BJ (cell line): ENCODE measurements at regions not wholly inside any gene's neighbourhood (a gene's known extent, or its start where the extent isn't known, plus 50 kb on each side); places are given as distances from the start of the nearest gene placed in this dataset.

Source experiments
- CTCF ChIA-PET: fragments of 350-600 bp; formaldehyde crosslinking; extraction: SDS; loops from one replicate; lab custom pipeline; 2021; ENCODE audit warnings: antibody characterized with exemption, inconsistent platforms; lab: Yijun Ruan, JAX
- POLR2A ChIA-PET: fragments of 300-600 bp; sonication (Branson Sonifier 250); formaldehyde crosslinking; extraction: SDS; loops from one replicate; lab custom pipeline; 2021; ENCODE audit warnings: antibody characterized with exemption; lab: Charles Lee
- DNase-seq: peaks from one replicate; pipeline ENCODE4 v3.0.0-alpha.2; 2011; ENCODE audit warnings: low read depth
- H3K27me3 ChIP-seq: 2 replicates; pipeline ENCODE4 v1.6.0; 2011; ENCODE audit warnings: low read length; ENCODE audit not compliant: control insufficient read depth, insufficient read depth
- H3K36me3 ChIP-seq: 2 replicates; pipeline ENCODE4 v1.5.1; 2011; ENCODE audit warnings: low read length; ENCODE audit not compliant: control insufficient read depth, insufficient read depth
- H3K4me3 ChIP-seq: 2 replicates; pipeline ENCODE4 v1.5.1; 2011; ENCODE audit warnings: low read depth, mild to moderate bottlenecking, control low read depth, low read length
- CTCF ChIP-seq: IDR thresholded peaks from 2 replicates; pipeline ENCODE4 v1.5.1; 2011; ENCODE audit warnings: low read depth, mild to moderate bottlenecking, control low read depth, inconsistent platforms, low read length, moderate library complexity; ENCODE audit not compliant: insufficient read depth

DNA sequence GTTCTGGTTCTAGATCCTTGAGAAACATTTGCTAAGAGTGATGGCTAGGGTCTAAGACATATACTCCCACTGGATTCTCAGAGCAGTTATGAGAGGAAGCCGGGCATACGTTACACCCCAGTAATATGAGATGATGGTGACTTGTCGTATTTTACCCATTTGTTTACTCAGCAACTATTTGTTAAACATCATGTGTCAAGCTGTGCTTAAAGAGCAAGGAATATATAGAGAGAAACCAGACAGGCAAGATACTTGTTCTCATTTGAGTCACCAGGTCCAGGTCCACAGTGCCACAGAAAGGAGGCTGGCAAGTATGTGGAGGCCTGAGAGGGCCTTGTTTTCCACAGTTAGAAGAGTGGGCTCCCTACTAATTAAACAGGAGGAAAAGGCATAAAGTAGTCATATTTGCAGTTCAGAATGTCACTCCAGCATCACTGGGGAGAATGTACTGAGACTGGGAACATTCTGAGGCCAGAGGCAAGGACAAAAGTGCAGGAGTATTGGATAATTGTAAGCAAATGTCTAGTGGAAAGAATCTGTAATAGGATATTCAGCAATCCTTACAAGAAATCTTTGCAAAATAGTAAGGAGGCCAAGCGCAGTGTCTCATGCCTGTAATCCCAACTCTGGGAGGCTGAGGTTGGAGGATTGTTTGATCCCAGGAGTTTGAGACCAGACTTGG is 142.2 kb downstream of the IRS2 start:
- CTCF ChIA-PET: no interaction called here
- H3K36me3 ChIP-seq: no peaks in the 10 kb centered on the region
- POLR2A ChIA-PET: no interaction called here

DNA sequence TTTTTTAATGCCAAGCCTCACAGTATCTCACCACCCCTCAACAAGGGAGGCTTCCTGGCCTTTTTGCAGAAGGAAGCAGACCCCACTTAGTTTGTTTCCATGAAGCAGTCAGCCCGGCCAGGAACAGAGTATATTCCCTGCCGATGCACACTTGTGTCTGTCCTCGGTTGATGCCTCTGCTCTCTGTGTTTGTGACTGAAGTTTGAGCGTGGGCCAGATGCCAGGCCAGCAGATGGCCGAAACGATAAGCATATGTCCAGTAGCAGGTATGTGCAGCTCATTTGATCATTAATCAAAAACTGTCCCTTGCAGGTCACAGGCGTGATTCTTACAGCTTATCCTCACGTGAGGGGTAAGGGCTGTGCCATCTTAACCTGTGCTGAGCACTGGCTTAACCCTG is 144.0 kb downstream of the IRS2 start:
- H3K36me3 ChIP-seq: no peaks in the 10 kb centered on the region
- ChIA-PET CTCF (no interaction called here), POLR2A (no interaction called here)
- DNase-seq: no peak
- no peak for TF ChIP-seq CTCF
- no peaks in the 10 kb centered on the region for H3K27me3 ChIP-seq
- H3K4me3 ChIP-seq: no peak overlapping the region

More for the DNA sequence above, 142.2 kb downstream of the IRS2 start:
- Histone ChIP-seq H3K4me3 (no peak overlapping the region), H3K27me3 (no peaks in the 10 kb centered on the region)
- no peak for TF ChIP-seq CTCF
- DNase-seq: no peak

DNA sequence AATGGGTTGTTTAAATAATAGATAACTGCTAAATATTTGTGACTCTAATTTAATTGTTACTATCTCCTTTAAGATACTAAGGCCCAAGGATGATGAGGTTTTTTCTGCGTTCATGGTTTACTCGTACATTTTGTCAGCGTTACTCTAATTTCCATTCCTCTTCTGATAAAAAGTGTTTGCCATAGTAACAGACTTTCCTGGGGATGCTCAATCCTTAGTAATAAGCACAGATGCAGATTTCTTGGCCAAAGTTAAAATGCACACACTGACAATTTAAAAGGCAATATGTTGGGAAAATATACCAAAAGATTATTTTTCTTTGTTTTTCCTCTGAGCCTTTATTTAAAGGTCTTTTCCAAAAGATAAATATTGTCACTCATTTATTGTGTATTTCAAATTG is 149.6 kb downstream of the IRS2 start:
- ChIA-PET POLR2A (no interaction called here), CTCF (no interaction called here)
- Histone ChIP-seq H3K36me3 (no peaks in the 10 kb centered on the region), H3K27me3 (peaks cover 4% of the 10 kb centered on the region), H3K4me3 (no peak overlapping the region)
- DNase-seq: no peak
- TF ChIP-seq CTCF: no peak

DNA sequence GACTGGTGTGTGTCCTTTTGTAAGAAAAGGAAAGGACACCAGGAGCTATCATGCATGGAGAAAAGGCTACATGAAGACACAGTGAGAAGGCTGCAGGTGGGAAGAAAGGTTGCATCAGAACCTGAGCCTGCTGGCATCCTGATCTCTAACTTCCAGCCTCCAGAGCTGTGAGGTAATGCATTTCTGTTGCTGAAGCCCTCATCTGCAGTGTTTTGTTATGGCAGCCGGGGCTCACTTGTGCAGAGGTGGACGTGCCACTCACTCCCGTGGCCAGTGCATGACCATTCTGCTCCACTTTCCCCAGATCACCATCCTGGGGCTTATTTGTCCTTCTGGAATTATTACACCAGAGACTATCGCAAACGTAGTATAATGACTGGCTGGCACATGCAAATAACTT is 155.3 kb downstream of the IRS2 start:
- H3K4me3 ChIP-seq: no peak overlapping the region
- no peaks in the 10 kb centered on the region for H3K36me3 ChIP-seq
- POLR2A ChIA-PET: no interaction called here
- no peak for DNase-seq
- peaks cover 4% of the 10 kb centered on the region for H3K27me3 ChIP-seq
- CTCF ChIA-PET: no interaction called here
- no peak for TF ChIP-seq CTCF

GRCh38 chr13:109630271-109630670 is 156.1 kb downstream of the IRS2 start:
- DNase-seq: no peak
- ChIA-PET POLR2A (no interaction called here), CTCF (no interaction called here)
- no peak for TF ChIP-seq CTCF
- Histone ChIP-seq H3K36me3 (no peaks in the 10 kb centered on the region), H3K27me3 (peaks cover 2% of the 10 kb centered on the region), H3K4me3 (no peak overlapping the region)
